GM12878 (cell line): ENCODE measurements at regions not wholly inside any gene's neighbourhood (a gene's known extent, or its start where the extent isn't known, plus 50 kb on each side); places are given as distances from the start of the nearest gene placed in this dataset.

Experiments used
- ATAC-seq: fragments of 200-7000 bp; cut with Tn5 transposase; 3 replicates; pipeline ENCODE4 v1.9.1; 2020; ENCODE audit warnings: mild to moderate bottlenecking, moderate library complexity
- BruUV-seq: library from RNA; stranded (reverse); fragments of 400-500 nt; replicated peaks from 2 replicates; lab custom pipeline; 2021; lab: Mats Ljungman, UMichigan
- CTCF ChIA-PET: fragments of 300-600 bp; sonication (Branson Sonifier 250); formaldehyde crosslinking; extraction: SDS; loops from one replicate; lab custom pipeline; 2021; ENCODE audit warnings: inconsistent platforms; lab: Yijun Ruan, JAX
- POLR2A ChIA-PET: fragments of 350-600 bp; formaldehyde crosslinking; extraction: SDS; loops from one replicate; lab custom pipeline; 2021; ENCODE audit warnings: inconsistent platforms; lab: Charles Lee
- RAD21 ChIA-PET: fragments of 300-600 bp; sonication (Branson Sonifier 250); formaldehyde crosslinking; loops from one replicate; lab custom pipeline; 2023; ENCODE audit warnings: antibody characterized with exemption; ENCODE audit not compliant: unreplicated experiment; lab: Charles Lee
- SMC1A ChIA-PET: fragments of 300-600 bp; sonication (Branson Sonifier 250); formaldehyde crosslinking; loops from one replicate; lab custom pipeline; 2023; ENCODE audit not compliant: unreplicated experiment, uncharacterized antibody; lab: Charles Lee
- DNase-seq: peaks from one replicate; pipeline ENCODE4 v3.0.0-alpha.2; 2011; ENCODE audit warnings: low read depth, low spot score
- FAIRE-seq: peaks from 3 replicates; lab custom pipeline; 2011; peaks lifted over from hg19 to GRCh38; lab: Jason Lieb, UNC
- H2AFZ ChIP-seq: 2 replicates; pipeline ENCODE4 v1.6.0; 2011; ENCODE audit warnings: low read depth, low read length, control low read depth; ENCODE audit not compliant: control insufficient read depth
- H3K27ac ChIP-seq: 2 replicates; pipeline ENCODE4 v1.5.1; 2011; ENCODE audit warnings: control low read depth; ENCODE audit not compliant: control insufficient read depth, insufficient read depth
- H3K27me3 ChIP-seq, 2 experiments: replicated peaks in 1 of 2; 2 replicates each; pipeline versions ENCODE4 v1.6.0 to v1.6.1; 2011; ENCODE audit warnings: low read length in 1 of 2; ENCODE audit not compliant: control insufficient read depth in 2 of 2, insufficient read depth in 2 of 2
- H3K36me3 ChIP-seq, 2 experiments: 2 replicates each; pipeline ENCODE4 v1.5.1; 2011; ENCODE audit warnings: low read length in 1 of 2; ENCODE audit not compliant: control insufficient read depth in 2 of 2, insufficient read depth in 2 of 2
- H3K4me1 ChIP-seq: 2 replicates; pipeline ENCODE4 v1.6.1; 2011; ENCODE audit warnings: mild to moderate bottlenecking, low read length, moderate library complexity, mixed read lengths; ENCODE audit not compliant: control insufficient read depth, insufficient read depth
- H3K4me2 ChIP-seq: 2 replicates; pipeline ENCODE4 v1.6.0; 2011; ENCODE audit warnings: control low read depth; ENCODE audit not compliant: control insufficient read depth, insufficient read depth
- H3K4me3 ChIP-seq: fragments of 200-600 bp; sonication (generic); 2 replicates; pipeline ENCODE4 v1.5.1; 2016
- H3K79me2 ChIP-seq: 2 replicates; pipeline ENCODE4 v1.6.0; 2011; ENCODE audit warnings: low read length; ENCODE audit not compliant: control insufficient read depth, insufficient read depth
- H3K9ac ChIP-seq: 2 replicates; pipeline ENCODE4 v1.8.0; 2011; ENCODE audit warnings: low read length, control low read depth, mixed read lengths; ENCODE audit not compliant: control insufficient read depth, insufficient read depth
- H3K9me3 ChIP-seq: replicated peaks from 3 replicates; pipeline ENCODE4 v1.5.1; 2011; ENCODE audit warnings: mild to moderate bottlenecking, low read length; ENCODE audit not compliant: control insufficient read depth, insufficient read depth
- H4K20me1 ChIP-seq: 2 replicates; pipeline ENCODE4 v1.6.0; 2011; ENCODE audit not compliant: control insufficient read depth, insufficient read depth
- CBX5 ChIP-seq: sonication (generic); IDR thresholded peaks from 2 replicates; pipeline ENCODE4 v1.6.1; 2016; ENCODE audit warnings: low read depth, moderate library complexity, mild to moderate bottlenecking, inconsistent platforms
- EP300 ChIP-seq, 2 experiments: fragments of 150-350 bp in 1 of 2; IDR thresholded peaks; 2 replicates each; pipeline ENCODE4 v1.6.1; 2011 to 2012; ENCODE audit warnings: low read depth in 2 of 2, low read length in 2 of 2, borderline replicate concordance in 1 of 2, improper control_type of control experiment in 1 of 2, inconsistent platforms in 1 of 2; ENCODE audit not compliant: control insufficient read depth in 1 of 2
- HDAC2 ChIP-seq: fragments of 200-600 bp; sonication (generic); IDR thresholded peaks from 2 replicates; pipeline ENCODE4 v1.6.1; 2017
- HDGF ChIP-seq: fragments of 450-650 bp; IDR thresholded peaks from 2 replicates; pipeline ENCODE4 v1.6.1; 2016; ENCODE audit warnings: antibody characterized with exemption
- LARP7 ChIP-seq: fragments of 450-650 bp; IDR thresholded peaks from 2 replicates; pipeline ENCODE4 v1.6.1; 2017; ENCODE audit warnings: mild to moderate bottlenecking
- NR2F1 ChIP-seq: fragments of 450-650 bp; conservative IDR thresholded peaks from 2 replicates; pipeline ENCODE4 v1.6.1; 2017; ENCODE audit warnings: mild to moderate bottlenecking
- RAD51 ChIP-seq: fragments of 450-650 bp; IDR thresholded peaks from 2 replicates; pipeline ENCODE4 v1.6.1; 2016; ENCODE audit warnings: moderate library complexity, mild to moderate bottlenecking, inconsistent platforms
- SIN3A ChIP-seq: IDR thresholded peaks from 2 replicates; pipeline ENCODE4 v1.6.1; 2012; ENCODE audit warnings: low read depth, low read length, improper control_type of control experiment
- SMARCA5 ChIP-seq: fragments of 450-650 bp; IDR thresholded peaks from 2 replicates; pipeline ENCODE4 v1.6.1; 2017; ENCODE audit warnings: mild to moderate bottlenecking
- TCF3 ChIP-seq: IDR thresholded peaks from 2 replicates; pipeline ENCODE4 v1.6.1; 2012; ENCODE audit warnings: low read depth, mild to moderate bottlenecking, low read length, borderline replicate concordance; ENCODE audit not compliant: insufficient read depth
- ZNF207 ChIP-seq: fragments of 450-650 bp; IDR thresholded peaks from 2 replicates; pipeline ENCODE4 v1.6.1; 2014; ENCODE audit warnings: antibody characterized with exemption, mild to moderate bottlenecking, borderline replicate concordance
- ZNF24 ChIP-seq: fragments of 450-650 bp; IDR thresholded peaks from 2 replicates; pipeline ENCODE4 v1.6.1; 2017; ENCODE audit warnings: antibody characterized with exemption, mild to moderate bottlenecking
- WGBS: methylation state at CpG from one replicate; pipeline ENCODE4 v1.1.6; 2016; ENCODE audit warnings: low lambda C conversion rate; ENCODE audit not compliant: insufficient replicate concordance, insufficient coverage; ENCODE audit errors: missing lambda C conversion rate; 5-methylcytosine and 5-hydroxymethylcytosine counted together
- in situ Hi-C: fragments of 300-500 bp; cut with MboI; formaldehyde crosslinking; loops from 9 replicates; pipeline ENCODE4 v1.14.3; 2018; ENCODE audit warnings: mixed read lengths
- intact Hi-C: fragments of 100-400 bp; cut with micrococcal nuclease; formaldehyde crosslinking; loops from one replicate; pipeline ENCODE4 v1.14.2; 2022; ENCODE audit not compliant: unreplicated experiment
- TF ChIP-seq, protein P1 (sequence below): IDR thresholded peaks from 2 replicates; pipeline ENCODE4 v1.6.1; 2012; ENCODE audit warnings: low read depth, low read length, improper control_type of control experiment
- TF ChIP-seq, protein P2 (sequence below): fragments of 450-650 bp; IDR thresholded peaks from 2 replicates; pipeline ENCODE4 v1.6.1; 2017; ENCODE audit warnings: mild to moderate bottlenecking, moderate library complexity
- TF ChIP-seq, protein P3 (sequence below): fragments of 450-650 bp; IDR thresholded peaks from 2 replicates; pipeline ENCODE4 v1.6.1; 2017; ENCODE audit warnings: low read depth, mild to moderate bottlenecking, moderate library complexity

DNA sequence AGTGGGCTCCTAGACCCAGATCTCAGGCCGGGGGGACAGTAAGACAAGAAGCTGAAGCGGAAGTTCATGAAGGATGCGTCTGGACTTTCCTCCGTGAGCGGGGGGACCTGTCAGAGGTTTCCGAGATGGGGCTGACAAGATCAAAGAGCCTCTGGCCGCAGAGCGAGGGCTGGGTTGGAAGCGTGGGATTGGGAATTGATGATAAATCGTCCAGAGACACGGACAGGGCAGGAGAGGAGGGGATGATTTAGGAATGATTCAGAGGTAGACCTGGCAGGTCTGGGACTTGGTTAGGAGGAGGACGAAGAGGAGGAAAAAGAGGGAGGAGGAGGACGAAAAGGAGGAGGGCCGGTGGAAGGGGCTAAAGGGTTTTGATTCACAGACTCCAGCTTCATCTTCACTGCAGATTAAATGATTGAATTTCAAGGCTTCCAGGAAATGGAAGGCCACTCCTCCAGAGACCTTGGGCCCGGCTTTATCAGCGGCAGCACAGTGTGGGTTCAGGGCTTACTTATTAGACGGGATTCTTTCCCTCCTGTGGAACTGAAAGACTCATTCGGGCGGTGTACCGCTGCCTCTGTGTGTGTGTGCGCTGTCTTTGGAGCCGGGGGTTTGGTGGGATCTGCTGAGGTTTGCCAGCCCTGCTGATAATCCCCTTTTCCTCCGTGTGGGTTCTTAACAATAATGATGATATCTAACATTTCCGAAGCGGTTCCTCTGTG, 85.7 kb upstream of the SLC45A1 start:
- ChIA-PET SMC1A (no interaction called here), RAD21 (no interaction called here), POLR2A (no interaction called here), CTCF (no interaction called here)
- H2AFZ ChIP-seq = no peak overlapping the region
- in situ Hi-C loops (no loop called here), intact Hi-C loops (no loop called here)
- DNase-seq (no peak), ATAC-seq (no peak), FAIRE-seq (no peak)
- H4K20me1 ChIP-seq = no peaks in the 10 kb centered on the region
- no peaks in the 10 kb centered on the region for H3K36me3 ChIP-seq
- 60% methylated on average over 25 of the region's 25 CpGs for WGBS
- no peaks in the 10 kb centered on the region; a peak in 1 of 4 replicates for H3K27me3 ChIP-seq
- no peaks in the 10 kb centered on the region for H3K4me1 ChIP-seq
- H3K4me3 ChIP-seq = no peak overlapping the region
- H3K9me3 ChIP-seq = no peaks in the 10 kb centered on the region; the same call in 2 of the 3 replicates
- BruUV-seq = no TSS peak
- no peak overlapping the region for H3K9ac ChIP-seq
- no peak overlapping the region for H3K27ac ChIP-seq
- no peaks in the 10 kb centered on the region for H3K79me2 ChIP-seq
- no peak overlapping the region for H3K4me2 ChIP-seq
- TF ChIP-seq HDGF (no peak), NR2F1 (no peak), ZNF207 (no peak), ZNF24 (no peak), TCF3 (no peak), LARP7 (no peak), RAD51 (no peak), CBX5 (no peak), HDAC2 (no peak), SIN3A (no peak), SMARCA5 (no peak), EP300 (IDR thresholded peaks at IDR 0.05; ENCODE audit: borderline replicate concordance in 1 of 2, control insufficient read depth in 1 of 2, low read depth in 2 of 2, low read length in 2 of 2) (no peak)
- TF ChIP-seq, protein P1, sequence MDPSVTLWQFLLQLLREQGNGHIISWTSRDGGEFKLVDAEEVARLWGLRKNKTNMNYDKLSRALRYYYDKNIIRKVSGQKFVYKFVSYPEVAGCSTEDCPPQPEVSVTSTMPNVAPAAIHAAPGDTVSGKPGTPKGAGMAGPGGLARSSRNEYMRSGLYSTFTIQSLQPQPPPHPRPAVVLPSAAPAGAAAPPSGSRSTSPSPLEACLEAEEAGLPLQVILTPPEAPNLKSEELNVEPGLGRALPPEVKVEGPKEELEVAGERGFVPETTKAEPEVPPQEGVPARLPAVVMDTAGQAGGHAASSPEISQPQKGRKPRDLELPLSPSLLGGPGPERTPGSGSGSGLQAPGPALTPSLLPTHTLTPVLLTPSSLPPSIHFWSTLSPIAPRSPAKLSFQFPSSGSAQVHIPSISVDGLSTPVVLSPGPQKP = no peak
- TF ChIP-seq, protein P2, sequence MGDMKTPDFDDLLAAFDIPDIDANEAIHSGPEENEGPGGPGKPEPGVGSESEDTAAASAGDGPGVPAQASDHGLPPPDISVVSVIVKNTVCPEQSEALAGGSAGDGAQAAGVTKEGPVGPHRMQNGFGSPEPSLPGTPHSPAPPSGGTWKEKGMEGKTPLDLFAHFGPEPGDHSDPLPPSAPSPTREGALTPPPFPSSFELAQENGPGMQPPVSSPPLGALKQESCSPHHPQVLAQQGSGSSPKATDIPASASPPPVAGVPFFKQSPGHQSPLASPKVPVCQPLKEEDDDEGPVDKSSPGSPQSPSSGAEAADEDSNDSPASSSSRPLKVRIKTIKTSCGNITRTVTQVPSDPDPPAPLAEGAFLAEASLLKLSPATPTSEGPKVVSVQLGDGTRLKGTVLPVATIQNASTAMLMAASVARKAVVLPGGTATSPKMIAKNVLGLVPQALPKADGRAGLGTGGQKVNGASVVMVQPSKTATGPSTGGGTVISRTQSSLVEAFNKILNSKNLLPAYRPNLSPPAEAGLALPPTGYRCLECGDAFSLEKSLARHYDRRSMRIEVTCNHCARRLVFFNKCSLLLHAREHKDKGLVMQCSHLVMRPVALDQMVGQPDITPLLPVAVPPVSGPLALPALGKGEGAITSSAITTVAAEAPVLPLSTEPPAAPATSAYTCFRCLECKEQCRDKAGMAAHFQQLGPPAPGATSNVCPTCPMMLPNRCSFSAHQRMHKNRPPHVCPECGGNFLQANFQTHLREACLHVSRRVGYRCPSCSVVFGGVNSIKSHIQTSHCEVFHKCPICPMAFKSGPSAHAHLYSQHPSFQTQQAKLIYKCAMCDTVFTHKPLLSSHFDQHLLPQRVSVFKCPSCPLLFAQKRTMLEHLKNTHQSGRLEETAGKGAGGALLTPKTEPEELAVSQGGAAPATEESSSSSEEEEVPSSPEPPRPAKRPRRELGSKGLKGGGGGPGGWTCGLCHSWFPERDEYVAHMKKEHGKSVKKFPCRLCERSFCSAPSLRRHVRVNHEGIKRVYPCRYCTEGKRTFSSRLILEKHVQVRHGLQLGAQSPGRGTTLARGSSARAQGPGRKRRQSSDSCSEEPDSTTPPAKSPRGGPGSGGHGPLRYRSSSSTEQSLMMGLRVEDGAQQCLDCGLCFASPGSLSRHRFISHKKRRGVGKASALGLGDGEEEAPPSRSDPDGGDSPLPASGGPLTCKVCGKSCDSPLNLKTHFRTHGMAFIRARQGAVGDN = no peak
- TF ChIP-seq, protein P3, sequence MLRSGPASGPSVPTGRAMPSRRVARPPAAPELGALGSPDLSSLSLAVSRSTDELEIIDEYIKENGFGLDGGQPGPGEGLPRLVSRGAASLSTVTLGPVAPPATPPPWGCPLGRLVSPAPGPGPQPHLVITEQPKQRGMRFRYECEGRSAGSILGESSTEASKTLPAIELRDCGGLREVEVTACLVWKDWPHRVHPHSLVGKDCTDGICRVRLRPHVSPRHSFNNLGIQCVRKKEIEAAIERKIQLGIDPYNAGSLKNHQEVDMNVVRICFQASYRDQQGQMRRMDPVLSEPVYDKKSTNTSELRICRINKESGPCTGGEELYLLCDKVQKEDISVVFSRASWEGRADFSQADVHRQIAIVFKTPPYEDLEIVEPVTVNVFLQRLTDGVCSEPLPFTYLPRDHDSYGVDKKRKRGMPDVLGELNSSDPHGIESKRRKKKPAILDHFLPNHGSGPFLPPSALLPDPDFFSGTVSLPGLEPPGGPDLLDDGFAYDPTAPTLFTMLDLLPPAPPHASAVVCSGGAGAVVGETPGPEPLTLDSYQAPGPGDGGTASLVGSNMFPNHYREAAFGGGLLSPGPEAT = no peak
